HepG2 (cell line): ENCODE measurements at regions not wholly inside any gene's neighbourhood (a gene's known extent, or its start where the extent isn't known, plus 50 kb on each side); places are given as distances from the start of the nearest gene placed in this dataset.

ENCODE experiments used
- EED ChIP-seq: sonication (generic); formaldehyde crosslinking; IDR thresholded peaks from 2 replicates; pipeline ENCODE4 v1.5.0; 2020; ENCODE audit warnings: mild to moderate bottlenecking, missing genetic modification reagents
- KDM4B ChIP-seq: sonication (generic); formaldehyde crosslinking; IDR thresholded peaks from 2 replicates; pipeline ENCODE4 v1.4.0; 2020; ENCODE audit warnings: missing genetic modification reagents
- NFRKB ChIP-seq: fragments of 450-650 bp; IDR thresholded peaks from 2 replicates; pipeline ENCODE4 v1.6.1; 2017
- RCOR2 ChIP-seq: IDR thresholded peaks from 2 replicates; pipeline ENCODE4 v1.6.1; 2016; ENCODE audit warnings: missing biosample characterization, missing genetic modification reagents

DNA sequence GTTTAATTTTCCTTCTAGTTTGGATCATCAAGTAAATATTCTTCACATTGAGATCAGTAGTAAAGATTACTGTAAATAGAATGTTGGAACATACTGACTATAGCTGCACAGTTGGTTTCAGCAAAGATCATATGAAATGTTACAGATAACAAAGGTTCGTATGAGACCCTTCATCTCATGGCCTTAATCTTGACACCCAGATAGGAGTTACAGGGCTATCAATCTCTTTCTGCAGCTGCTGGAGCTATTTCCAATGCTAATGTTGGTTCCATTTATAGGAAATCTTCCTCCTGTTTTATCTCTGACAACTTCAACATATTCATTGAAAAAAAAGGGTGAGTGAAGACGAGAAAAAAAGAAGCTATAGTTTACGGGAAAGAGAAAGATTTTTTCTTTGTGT, 495.6 kb downstream of the JRKL start:
- TF ChIP-seq KDM4B (CRISPR knock-in tag), result no peak
- no peak for TF ChIP-seq RCOR2
- no peak for TF ChIP-seq NFRKB
- TF ChIP-seq EED (CRISPR knock-in tag), result no peak
